Nephron progenitor cell (in vitro differentiated cells): ENCODE measurements at regions not wholly inside any gene's neighbourhood (a gene's known extent, or its start where the extent isn't known, plus 50 kb on each side); places are given as distances from the start of the nearest gene placed in this dataset.
"Not testable (repeated sequence)": the region's sequence is repeated elsewhere in the genome, so short reads cannot be mapped to it uniquely, and the experiment has no call there.

ENCODE experiments used
- DNase-seq: peaks from one replicate; pipeline ENCODE4 v3.0.0; 2021
- H3K27ac Mint-ChIP-seq: 2 replicates; pipeline ENCODE4 v1.8.0; 2021; ENCODE audit warnings: mild to moderate bottlenecking, moderate library complexity, mixed read lengths
- H3K27me3 Mint-ChIP-seq: 2 replicates; pipeline ENCODE4 v1.8.0; 2021; ENCODE audit warnings: mild to moderate bottlenecking, low read depth, mixed read lengths; ENCODE audit not compliant: poor library complexity
- H3K36me3 Mint-ChIP-seq: 2 replicates; pipeline ENCODE4 v1.8.0; 2021; ENCODE audit warnings: low read depth, mixed read lengths
- H3K4me1 Mint-ChIP-seq: 2 replicates; pipeline ENCODE4 v1.8.0; 2021; ENCODE audit warnings: mixed read lengths
- H3K4me3 Mint-ChIP-seq: 2 replicates; pipeline ENCODE4 v1.8.0; 2021; ENCODE audit warnings: mild to moderate bottlenecking, moderate library complexity, mixed read lengths
- H3K9me3 Mint-ChIP-seq: 2 replicates; pipeline ENCODE4 v1.8.0; 2021; ENCODE audit warnings: mild to moderate bottlenecking, moderate library complexity, mixed read lengths
- CTCF ChIP-seq: fragments of 200-600 bp; sonication (generic); IDR thresholded peaks from 2 replicates; pipeline ENCODE4 v1.5.0; 2021; ENCODE audit warnings: antibody characterized with exemption

GRCh38 chr6:4433199-4433598 is 297.8 kb upstream of the ECI2 start:
- Mint-ChIP-seq H3K4me3 (no peak overlapping the region), H3K27ac (no peak overlapping the region), H3K9me3 (peaks cover 15% of the 10 kb centered on the region), H3K4me1 (peaks cover 13% of the 10 kb centered on the region), H3K36me3 (no peaks in the 10 kb centered on the region), H3K27me3 (no peaks in the 10 kb centered on the region)
- TF ChIP-seq CTCF, result no peak
- DNase-seq, result no peak

- H3K36me3 Mint-ChIP-seq, result peaks cover 8% of the 10 kb centered on the region
- no peak overlapping the region for H3K4me3 Mint-ChIP-seq
- peaks cover 39% of the 10 kb centered on the region for H3K9me3 Mint-ChIP-seq
- H3K27me3 Mint-ChIP-seq, result peaks cover 4% of the 10 kb centered on the region
- TF ChIP-seq CTCF, result no peak
- H3K27ac Mint-ChIP-seq, result no peak overlapping the region
- no peak for DNase-seq
- H3K4me1 Mint-ChIP-seq, result no peaks in the 10 kb centered on the region
Measured at GRCh38 chr6:4426968-4427367, 291.6 kb upstream of the ECI2 start.

- Mint-ChIP-seq H3K36me3 (peaks cover 15% of the 10 kb centered on the region), H3K9me3 (peaks cover 72% of the 10 kb centered on the region), H3K4me1 (no peaks in the 10 kb centered on the region), H3K27ac (no peak overlapping the region), H3K27me3 (peaks cover 4% of the 10 kb centered on the region), H3K4me3 (no peak overlapping the region)
- DNase-seq, result no peak
- no peak for TF ChIP-seq CTCF
Measured at GRCh38 chr6:4421837-4422236, 286.5 kb upstream of the ECI2 start.

- peaks cover 61% of the 10 kb centered on the region for H3K9me3 Mint-ChIP-seq
- H3K4me3 Mint-ChIP-seq, result no peak overlapping the region
- H3K36me3 Mint-ChIP-seq, result peaks cover 11% of the 10 kb centered on the region
- no peaks in the 10 kb centered on the region for H3K4me1 Mint-ChIP-seq
- H3K27ac Mint-ChIP-seq, result no peak overlapping the region
- H3K27me3 Mint-ChIP-seq, result peaks cover 4% of the 10 kb centered on the region
- DNase-seq, result no peak
- TF ChIP-seq CTCF, result no peak
Measured at GRCh38 chr6:4420160-4420865, 284.9 kb upstream of the ECI2 start.

- no peaks in the 10 kb centered on the region for H3K4me1 Mint-ChIP-seq
- no peak for DNase-seq
- no peak for TF ChIP-seq CTCF
- no peak overlapping the region for H3K4me3 Mint-ChIP-seq
- H3K9me3 Mint-ChIP-seq, result peaks cover 30% of the 10 kb centered on the region
- no peak overlapping the region for H3K27ac Mint-ChIP-seq
- peaks cover 7% of the 10 kb centered on the region for H3K36me3 Mint-ChIP-seq
- H3K27me3 Mint-ChIP-seq, result peaks cover 2% of the 10 kb centered on the region
Measured at GRCh38 chr6:4415549-4415948, 280.2 kb upstream of the ECI2 start.

GRCh38 chr6:4414078-4414477 is 278.7 kb upstream of the ECI2 start:
- not testable (repeated sequence) for H3K36me3 Mint-ChIP-seq, H3K27me3 Mint-ChIP-seq, DNase-seq, H3K4me1 Mint-ChIP-seq, H3K27ac Mint-ChIP-seq, H3K4me3 Mint-ChIP-seq
- peaks cover 24% of the 10 kb centered on the region for H3K9me3 Mint-ChIP-seq
